Transverse colon (tissue), 3 donors: ENCODE measurements at regions not wholly inside any gene's neighbourhood (a gene's known extent, or its start where the extent isn't known, plus 50 kb on each side); places are given as distances from the start of the nearest gene placed in this dataset.

Experiments used
- EP300 ChIP-seq: sonication (generic); formaldehyde crosslinking; IDR thresholded peaks from one replicate; pipeline ENCODE4 v1.6.1; 2017; ENCODE audit warnings: antibody characterized with exemption, low read depth
- POLR2A ChIP-seq: fragments of 450-650 bp; IDR thresholded peaks from one replicate; pipeline ENCODE4 v1.6.1; 2016; ENCODE audit warnings: antibody characterized with exemption, mild to moderate bottlenecking, moderate library complexity
- TF ChIP-seq, protein P1 (sequence below), 5 experiments: fragments of 200-600 bp in 3 of 5; fragments of 450-650 bp in 2 of 5; sonication (generic) in 3 of 5; IDR thresholded peaks; 1 replicate in 2 of 5; 2 replicates in 3 of 5; pipeline ENCODE4 v1.5.1; 2016 to 2017; ENCODE audit warnings: antibody characterized with exemption in 5 of 5, inconsistent platforms in 3 of 5, mild to moderate bottlenecking in 2 of 5, moderate library complexity in 1 of 5

DNA sequence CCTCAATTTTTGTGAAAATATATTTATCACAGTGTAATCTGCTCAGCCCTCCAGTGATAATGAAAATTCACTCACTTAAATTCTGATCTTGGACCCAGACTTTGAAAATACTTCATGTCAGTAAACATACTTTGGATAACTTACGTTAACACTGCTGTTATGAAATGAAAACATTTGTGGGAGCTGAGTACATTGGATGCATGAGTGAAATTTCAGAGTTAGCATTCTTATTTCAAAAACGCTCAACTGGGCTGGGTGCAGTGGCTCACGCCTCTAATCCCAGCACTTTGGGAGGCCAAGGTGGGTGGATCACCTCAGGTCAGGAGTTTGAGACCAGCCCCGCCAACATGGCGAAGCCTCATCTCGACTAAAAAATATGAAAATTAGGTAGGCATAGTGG lies 196.4 kb downstream of the UTRN start:
- no peak for TF ChIP-seq POLR2A
- TF ChIP-seq, protein P1, sequence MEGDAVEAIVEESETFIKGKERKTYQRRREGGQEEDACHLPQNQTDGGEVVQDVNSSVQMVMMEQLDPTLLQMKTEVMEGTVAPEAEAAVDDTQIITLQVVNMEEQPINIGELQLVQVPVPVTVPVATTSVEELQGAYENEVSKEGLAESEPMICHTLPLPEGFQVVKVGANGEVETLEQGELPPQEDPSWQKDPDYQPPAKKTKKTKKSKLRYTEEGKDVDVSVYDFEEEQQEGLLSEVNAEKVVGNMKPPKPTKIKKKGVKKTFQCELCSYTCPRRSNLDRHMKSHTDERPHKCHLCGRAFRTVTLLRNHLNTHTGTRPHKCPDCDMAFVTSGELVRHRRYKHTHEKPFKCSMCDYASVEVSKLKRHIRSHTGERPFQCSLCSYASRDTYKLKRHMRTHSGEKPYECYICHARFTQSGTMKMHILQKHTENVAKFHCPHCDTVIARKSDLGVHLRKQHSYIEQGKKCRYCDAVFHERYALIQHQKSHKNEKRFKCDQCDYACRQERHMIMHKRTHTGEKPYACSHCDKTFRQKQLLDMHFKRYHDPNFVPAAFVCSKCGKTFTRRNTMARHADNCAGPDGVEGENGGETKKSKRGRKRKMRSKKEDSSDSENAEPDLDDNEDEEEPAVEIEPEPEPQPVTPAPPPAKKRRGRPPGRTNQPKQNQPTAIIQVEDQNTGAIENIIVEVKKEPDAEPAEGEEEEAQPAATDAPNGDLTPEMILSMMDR (IDR thresholded peaks at IDR 0.05): no peak
- TF ChIP-seq EP300: no peak
